Erythroblast (primary cell): ENCODE measurements at regions not wholly inside any gene's neighbourhood (a gene's known extent, or its start where the extent isn't known, plus 50 kb on each side); places are given as distances from the start of the nearest gene placed in this dataset.

ENCODE experiments used
- GATA1 ChIP-seq: IDR thresholded peaks from 2 replicates; pipeline ENCODE4 v1.6.1; 2011; ENCODE audit warnings: low read depth, mild to moderate bottlenecking, control low read depth, low read length, moderate library complexity
- POLR2A ChIP-seq: IDR thresholded peaks from 2 replicates; pipeline ENCODE4 v1.6.1; 2011; ENCODE audit warnings: mild to moderate bottlenecking, low read length

- TF ChIP-seq POLR2A (no peak), GATA1 (no peak)
Measured at GRCh38 chr12:124093297-124093696, 120.3 kb downstream of the ZNF664 start.
